IMR-90 (cell line): ENCODE measurements at regions not wholly inside any gene's neighbourhood (a gene's known extent, or its start where the extent isn't known, plus 50 kb on each side); places are given as distances from the start of the nearest gene placed in this dataset.

Source experiments
- ATAC-seq: fragments of 200-7000 bp; cut with Tn5 transposase; 2 replicates; pipeline ENCODE4 v1.9.1; 2020; ENCODE audit warnings: low read depth, mild to moderate bottlenecking, moderate library complexity
- BruUV-seq: library from RNA; stranded (reverse); fragments of 400-500 nt; replicated peaks from 2 replicates; lab custom pipeline; 2021; lab: Mats Ljungman, UMichigan
- CTCF ChIA-PET: fragments of 300-600 bp; formaldehyde crosslinking; extraction: SDS; loops from one replicate; lab custom pipeline; 2021; ENCODE audit warnings: antibody characterized with exemption; lab: Yijun Ruan, JAX
- POLR2A ChIA-PET: fragments of 300-600 bp; sonication (Branson Sonifier 250); formaldehyde crosslinking; loops from one replicate; lab custom pipeline; 2022; ENCODE audit warnings: antibody characterized with exemption; ENCODE audit not compliant: unreplicated experiment; lab: Charles Lee
- DNase-seq: peaks from one replicate; pipeline ENCODE4 v3.0.0; 2013
- H2AFZ ChIP-seq: replicated peaks from 2 replicates; pipeline ENCODE3; 2013; ENCODE audit warnings: low read length, mild to moderate bottlenecking; ENCODE audit not compliant: poor library complexity
- H2AK5ac ChIP-seq: 2 replicates; pipeline ENCODE4 v1.6.1; 2013; ENCODE audit warnings: low read depth, low read length, inconsistent platforms
- H2AK9ac ChIP-seq: replicated peaks from 2 replicates; pipeline ENCODE3; 2013; ENCODE audit warnings: mild to moderate bottlenecking, low read depth, low read length, moderate library complexity; ENCODE audit not compliant: poor library complexity
- H2BK120ac ChIP-seq: 2 replicates; pipeline ENCODE4 v1.6.1; 2013; ENCODE audit warnings: low read depth, low read length, inconsistent platforms
- H2BK15ac ChIP-seq: 3 replicates; pipeline ENCODE4 v1.6.1; 2013; ENCODE audit warnings: low read depth, low read length, inconsistent platforms
- H2BK20ac ChIP-seq: 2 replicates; pipeline ENCODE4 v1.6.1; 2013; ENCODE audit warnings: low read depth, mild to moderate bottlenecking, inconsistent platforms, low read length, moderate library complexity
- H2BK5ac ChIP-seq: 2 replicates; pipeline ENCODE4 v1.6.1; 2013; ENCODE audit warnings: mild to moderate bottlenecking, low read depth, low read length, inconsistent platforms; ENCODE audit not compliant: poor library complexity, severe bottlenecking
- H3K14ac ChIP-seq: replicated peaks from 2 replicates; pipeline ENCODE4 v1.6.1; 2013; ENCODE audit warnings: low read depth, low read length, inconsistent platforms
- H3K18ac ChIP-seq: 2 replicates; pipeline ENCODE4 v1.6.1; 2013; ENCODE audit warnings: low read depth, low read length, control low read depth
- H3K23ac ChIP-seq: 2 replicates; pipeline ENCODE4 v1.6.1; 2013; ENCODE audit warnings: low read depth, low read length, inconsistent platforms
- H3K27ac ChIP-seq: 2 replicates; pipeline ENCODE4 v1.5.1; 2013; ENCODE audit warnings: mild to moderate bottlenecking, control low read depth, low read length; ENCODE audit not compliant: insufficient read depth
- H3K27me3 ChIP-seq: 2 replicates; pipeline ENCODE4 v1.6.1; 2013; ENCODE audit warnings: low read length; ENCODE audit not compliant: control insufficient read depth, insufficient read depth
- H3K36me3 ChIP-seq: 2 replicates; pipeline ENCODE4 v1.6.1; 2013; ENCODE audit warnings: low read length, mixed read lengths; ENCODE audit not compliant: control insufficient read depth, insufficient read depth
- H3K4ac ChIP-seq: 2 replicates; pipeline ENCODE4 v1.6.1; 2013; ENCODE audit warnings: low read depth, low read length, inconsistent platforms
- H3K4me1 ChIP-seq: 2 replicates; pipeline ENCODE4 v1.6.1; 2013; ENCODE audit warnings: low read length, mixed read lengths; ENCODE audit not compliant: control insufficient read depth, insufficient read depth
- H3K4me2 ChIP-seq: 2 replicates; pipeline ENCODE4 v1.6.1; 2013; ENCODE audit warnings: low read depth, mild to moderate bottlenecking, control low read depth, low read length, moderate library complexity
- H3K4me3 ChIP-seq: 2 replicates; pipeline ENCODE4 v1.5.1; 2013; ENCODE audit warnings: low read depth, mild to moderate bottlenecking, control low read depth, low read length, moderate library complexity; ENCODE audit not compliant: insufficient read depth
- H3K56ac ChIP-seq: 2 replicates; pipeline ENCODE4 v1.6.1; 2013; ENCODE audit warnings: low read length, inconsistent platforms; ENCODE audit not compliant: insufficient read depth; ENCODE audit errors: extremely low read depth
- H3K79me1 ChIP-seq, 2 experiments: 2 replicates each; pipeline ENCODE4 v1.6.1; 2013; ENCODE audit warnings: low read length in 2 of 2, inconsistent platforms in 1 of 2, low read depth in 1 of 2
- H3K9ac ChIP-seq: 2 replicates; pipeline ENCODE4 v1.6.1; 2013; ENCODE audit warnings: low read depth, low read length, control low read depth
- H3K9me1 ChIP-seq: 2 replicates; pipeline ENCODE4 v1.6.1; 2013; ENCODE audit warnings: low read length, inconsistent platforms; ENCODE audit not compliant: insufficient read depth
- H3K9me3 ChIP-seq: 2 replicates; pipeline ENCODE4 v1.6.1; 2013; ENCODE audit warnings: low read length; ENCODE audit not compliant: control insufficient read depth, insufficient read depth
- H4K20me1 ChIP-seq: 2 replicates; pipeline ENCODE4 v1.6.1; 2013; ENCODE audit warnings: low read length, inconsistent platforms; ENCODE audit not compliant: insufficient read depth
- H4K5ac ChIP-seq: 2 replicates; pipeline ENCODE4 v1.6.1; 2013; ENCODE audit warnings: mild to moderate bottlenecking, low read depth, low read length, control low read depth
- H4K8ac ChIP-seq, 2 experiments: 2 replicates each; pipeline ENCODE4 v1.6.1; 2013; ENCODE audit warnings: low read depth in 2 of 2, low read length in 2 of 2, control low read depth in 1 of 2, inconsistent platforms in 1 of 2
- H4K91ac ChIP-seq: 2 replicates; pipeline ENCODE4 v1.6.1; 2013; ENCODE audit warnings: low read depth, low read length, inconsistent platforms; ENCODE audit not compliant: insufficient read depth
- FOS ChIP-seq: fragments of 150-350 bp; IDR thresholded peaks from 2 replicates; pipeline ENCODE4 v1.6.1; 2016; ENCODE audit warnings: low read depth, low read length
- WGBS, 2 experiments: methylation state at CpG; one replicate each; pipeline versions ENCODE4 v1.1.5 to v1.1.7; 2013; ENCODE audit warnings: missing lambda C conversion rate in 2 of 2; ENCODE audit not compliant: insufficient read length in 1 of 2; ENCODE audit errors: extremely low coverage in 2 of 2; 5-methylcytosine and 5-hydroxymethylcytosine counted together
- dilution Hi-C: fragments of 300-500 bp; cut with HindIII; formaldehyde crosslinking; loops from one replicate; pipeline ENCODE4 v1.14.3; 2018; ENCODE audit warnings: low sequenced_read_pairs; ENCODE audit not compliant: unreplicated experiment
- in situ Hi-C: fragments of 300-500 bp; cut with MboI; formaldehyde crosslinking; loops from 3 replicates; pipeline ENCODE4 v1.14.3; 2019; ENCODE audit warnings: low sequenced_read_pairs, inconsistent platforms, mixed read lengths
- intact Hi-C: fragments of 100-400 bp; cut with micrococcal nuclease; formaldehyde crosslinking; loops from 2 replicates; pipeline ENCODE4 v1.10.0; 2022

GRCh38 chr2:191597186-191597751 lies 80.7 kb upstream of the NABP1 start:
- Histone ChIP-seq H3K9me1 (0 out of 2 replicates have a peak, but pooled peaks cover 2% of the 10 kb centered on the region), H3K14ac (peak overlapping the region; percentile 1; the same call in 1 of the 2 replicates), H2AK9ac (peak overlapping the region; percentile 87), H2BK20ac (no peak overlapping the region), H3K4me2 (no peak overlapping the region), H3K27ac (no peak overlapping the region), H3K18ac (no peak overlapping the region), H4K91ac (no peak overlapping the region), H3K4ac (no peak overlapping the region), H3K4me1 (no peaks in the 10 kb centered on the region), H3K4me3 (no peak overlapping the region), H3K9me3 (peaks cover 2% of the 10 kb centered on the region), H2AK5ac (no peak overlapping the region), H2BK15ac (no peak overlapping the region), H4K8ac (0 out of 4 replicates have a peak overlapping the region, but pooled peaks of 1 of the 2 experiments have one; percentile 0), H2BK120ac (no peak overlapping the region), H3K23ac (no peak overlapping the region), H3K79me1 (no peaks in the 10 kb centered on the region), H4K20me1 (no peaks in the 10 kb centered on the region), H3K27me3 (no peaks in the 10 kb centered on the region), H3K9ac (no peak overlapping the region), H3K36me3 (no peaks in the 10 kb centered on the region), H4K5ac (no peak overlapping the region), H2BK5ac (no peak overlapping the region), H2AFZ (peak overlapping the region; percentile 75), H3K56ac (no peak overlapping the region)
- in situ Hi-C loops (no loop called here), dilution Hi-C loops (no loop called here), intact Hi-C loops (no loop called here)
- no peak for DNase-seq
- WGBS, 2 experiments, result 65% methylated on average over 4 of the region's 9 CpGs; no CpG with 5 or more reads in 1 of the 2 experiments
- CTCF ChIA-PET, result no interaction called here
- peak; percentile 17; the same call in 1 of the 2 replicates for ATAC-seq
- no peak for TF ChIP-seq FOS
- no TSS peak for BruUV-seq
- POLR2A ChIA-PET, result no interaction called here
